Endothelial cell of umbilical vein (primary cell): ENCODE measurements at regions not wholly inside any gene's neighbourhood (a gene's known extent, or its start where the extent isn't known, plus 50 kb on each side); places are given as distances from the start of the nearest gene placed in this dataset.

Experiments used
- BruUV-seq: library from RNA; stranded (reverse); fragments of 400-500 nt; replicated peaks from 2 replicates; lab custom pipeline; 2021; lab: Mats Ljungman, UMichigan
- CTCF ChIA-PET: fragments of 300-600, 350-600 bp; sonication (Branson Sonifier 250); formaldehyde crosslinking; loops from one replicate; lab custom pipeline; 2021; ENCODE audit warnings: antibody characterized with exemption, inconsistent platforms; lab: Charles Lee
- POLR2A ChIA-PET: fragments of 300-600, 350-600 bp; sonication (Branson Sonifier 250); formaldehyde crosslinking; loops from one replicate; lab custom pipeline; 2021; ENCODE audit warnings: antibody characterized with exemption, inconsistent platforms; lab: Charles Lee
- DNase-seq: peaks from one replicate; pipeline ENCODE4 v3.0.0-alpha.2; 2011; ENCODE audit warnings: low read depth, low spot score
- FAIRE-seq: peaks from 2 replicates; lab custom pipeline; 2011; peaks lifted over from hg19 to GRCh38; lab: Jason Lieb, UNC
- H2AFZ ChIP-seq: 2 replicates; pipeline ENCODE4 v1.6.0; 2012; ENCODE audit warnings: low read depth, low read length, control low read depth, inconsistent platforms
- H3K27ac ChIP-seq: 2 replicates; pipeline ENCODE4 v1.5.1; 2011; ENCODE audit warnings: low read depth, mild to moderate bottlenecking, control low read depth, low read length, moderate library complexity; ENCODE audit not compliant: insufficient read depth
- H3K27me3 ChIP-seq, 2 experiments: 2 replicates each; pipeline versions ENCODE4 v1.6.0 to v1.6.1; 2011; ENCODE audit warnings: low read length in 2 of 2, mixed read lengths in 1 of 2; ENCODE audit not compliant: control insufficient read depth in 2 of 2, insufficient read depth in 2 of 2
- H3K36me3 ChIP-seq, 2 experiments: 2 replicates in 1 of 2; 3 replicates in 1 of 2; pipeline ENCODE4 v1.5.1; 2011; ENCODE audit warnings: low read length in 2 of 2, mild to moderate bottlenecking in 1 of 2, moderate library complexity in 1 of 2; ENCODE audit not compliant: control insufficient read depth in 2 of 2, insufficient read depth in 2 of 2; ENCODE audit errors: extremely low read depth in 1 of 2
- H3K4me1 ChIP-seq: 3 replicates; pipeline ENCODE4 v1.5.1; 2011; ENCODE audit warnings: mild to moderate bottlenecking, low read length; ENCODE audit not compliant: control insufficient read depth, insufficient read depth; ENCODE audit errors: extremely low read depth
- H3K4me2 ChIP-seq: 2 replicates; pipeline ENCODE4 v1.6.1; 2011; ENCODE audit warnings: low read length, control low read depth, mixed read lengths; ENCODE audit not compliant: insufficient read depth
- H3K4me3 ChIP-seq, 3 experiments: fragments of 200-600 bp in 1 of 3; sonication (generic), shearing (Covaris generic) in 1 of 3; replicated peaks in 1 of 3; 2 replicates each; pipeline ENCODE4 v1.5.1; 2011 to 2016; ENCODE audit warnings: control low read depth in 3 of 3, low read length in 3 of 3, mild to moderate bottlenecking in 2 of 3, inconsistent platforms in 1 of 3, low read depth in 1 of 3, moderate library complexity in 1 of 3; ENCODE audit not compliant: insufficient read depth in 1 of 3
- H3K79me2 ChIP-seq: 2 replicates; pipeline ENCODE4 v1.6.0; 2012; ENCODE audit warnings: low read length, inconsistent platforms; ENCODE audit not compliant: control insufficient read depth, insufficient read depth
- H3K9ac ChIP-seq: replicated peaks from 2 replicates; pipeline ENCODE3; 2011; ENCODE audit warnings: low read length, control low read depth; ENCODE audit not compliant: insufficient read depth; ENCODE audit errors: extremely low read depth
- H3K9me1 ChIP-seq: replicated peaks from 3 replicates; pipeline ENCODE4 v1.6.0; 2011; ENCODE audit warnings: mild to moderate bottlenecking, low read length; ENCODE audit not compliant: control insufficient read depth, insufficient read depth; ENCODE audit errors: extremely low read depth
- H3K9me3 ChIP-seq: replicated peaks from 2 replicates; pipeline ENCODE4 v1.5.1; 2012; ENCODE audit warnings: low read length, inconsistent platforms; ENCODE audit not compliant: control insufficient read depth, insufficient read depth
- H4K20me1 ChIP-seq: replicated peaks from 2 replicates; pipeline ENCODE3; 2011; ENCODE audit warnings: mild to moderate bottlenecking, low read length; ENCODE audit not compliant: control insufficient read depth, insufficient read depth; ENCODE audit errors: extremely low read depth
- EZH2 ChIP-seq: IDR thresholded peaks from 2 replicates; pipeline ENCODE4 v1.6.1; 2012; ENCODE audit warnings: borderline replicate concordance, low read depth, mild to moderate bottlenecking, moderate library complexity, low read length, inconsistent platforms; ENCODE audit not compliant: severe bottlenecking
- FOS ChIP-seq: IDR thresholded peaks from 2 replicates; pipeline ENCODE4 v1.6.1; 2011; ENCODE audit warnings: mild to moderate bottlenecking, low read length, moderate library complexity, borderline replicate concordance; ENCODE audit not compliant: insufficient read depth
- GATA2 ChIP-seq: IDR thresholded peaks from 2 replicates; pipeline ENCODE4 v1.7.0; 2011; ENCODE audit warnings: low read depth, mild to moderate bottlenecking, moderate library complexity, mixed read lengths, low read length; ENCODE audit not compliant: insufficient read length, insufficient read depth
- JUN ChIP-seq: IDR thresholded peaks from 2 replicates; pipeline ENCODE4 v1.6.1; 2011; ENCODE audit warnings: borderline replicate concordance, low read depth; ENCODE audit not compliant: insufficient read length, insufficient read depth
- MYC ChIP-seq: IDR thresholded peaks from one replicate; pipeline ENCODE4 v1.6.1; 2011; ENCODE audit warnings: mild to moderate bottlenecking, low read depth, low read length
- POLR2A ChIP-seq: IDR thresholded peaks from 2 replicates; pipeline ENCODE4 v1.6.1; 2012; ENCODE audit warnings: low read depth, mild to moderate bottlenecking, control low read depth, low read length
- POLR2AphosphoS5 ChIP-seq: IDR thresholded peaks from 2 replicates; pipeline ENCODE4 v1.6.1; 2012; ENCODE audit warnings: low read depth, mild to moderate bottlenecking, control low read depth, low read length, moderate library complexity; ENCODE audit not compliant: insufficient read depth
- dilution Hi-C: fragments of 300-500 bp; cut with MboI; formaldehyde crosslinking; loops from one replicate; pipeline ENCODE4 v1.15.0; 2019; ENCODE audit warnings: low sequenced_read_pairs; ENCODE audit not compliant: extremely low pct_ligation_motif_present
- intact Hi-C: fragments of 100-400 bp; cut with micrococcal nuclease; formaldehyde crosslinking; loops from one replicate; pipeline ENCODE4 v1.10.0; 2022
- TF ChIP-seq, protein P1 (sequence below), 2 donors: IDR thresholded peaks; 1 replicate in 1 of 2; 2 replicates in 1 of 2; pipeline ENCODE4 v1.5.1; 2011; ENCODE audit warnings: low read length in 2 of 2, mild to moderate bottlenecking in 2 of 2, moderate library complexity in 2 of 2, control low read depth in 1 of 2, inconsistent platforms in 1 of 2, low read depth in 1 of 2; ENCODE audit not compliant: insufficient read depth in 1 of 2; ENCODE audit errors: extremely low read depth in 1 of 2
- TF ChIP-seq, protein P2 (sequence below): IDR thresholded peaks from 2 replicates; pipeline ENCODE4 v1.6.1; 2011; ENCODE audit not compliant: insufficient read depth, insufficient read length

DNA sequence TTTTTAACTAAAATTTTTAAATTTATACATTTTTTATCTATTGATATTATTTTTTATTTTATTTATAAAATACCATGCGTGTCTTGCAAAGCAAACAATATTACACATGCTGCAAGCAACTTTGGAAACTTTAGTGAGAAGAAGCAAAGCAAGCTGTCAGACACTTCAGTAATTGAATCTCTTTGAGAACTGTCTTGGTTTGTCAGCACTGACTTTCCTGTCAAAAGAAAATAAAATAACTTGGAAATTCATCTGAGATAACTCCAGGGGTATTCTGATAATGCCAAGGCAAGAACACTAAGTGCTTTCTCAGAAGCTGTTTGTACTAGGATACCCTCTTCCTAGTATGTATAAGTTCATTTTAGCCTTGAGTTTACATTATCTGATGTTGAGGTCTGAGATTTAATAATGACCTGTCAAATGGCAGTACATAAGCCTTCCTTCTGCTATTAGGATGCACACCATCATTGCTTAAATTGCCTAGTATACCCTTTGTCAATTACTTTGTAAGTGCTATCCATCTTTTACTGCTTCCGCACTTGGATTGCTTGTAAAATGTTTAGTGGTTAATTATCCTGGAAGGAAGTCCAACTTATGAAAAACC lies 624.2 kb upstream of the AGA start:
- H3K27me3 ChIP-seq, result no peaks in the 10 kb centered on the region
- ChIA-PET POLR2A (no interaction called here), CTCF (no interaction called here)
- DNase-seq (no peak), FAIRE-seq (no peak)
- no peaks in the 10 kb centered on the region for H4K20me1 ChIP-seq
- no peak for TF ChIP-seq FOS
- no peak for TF ChIP-seq JUN
- no peak for TF ChIP-seq POLR2AphosphoS5
- TF ChIP-seq, protein P1, sequence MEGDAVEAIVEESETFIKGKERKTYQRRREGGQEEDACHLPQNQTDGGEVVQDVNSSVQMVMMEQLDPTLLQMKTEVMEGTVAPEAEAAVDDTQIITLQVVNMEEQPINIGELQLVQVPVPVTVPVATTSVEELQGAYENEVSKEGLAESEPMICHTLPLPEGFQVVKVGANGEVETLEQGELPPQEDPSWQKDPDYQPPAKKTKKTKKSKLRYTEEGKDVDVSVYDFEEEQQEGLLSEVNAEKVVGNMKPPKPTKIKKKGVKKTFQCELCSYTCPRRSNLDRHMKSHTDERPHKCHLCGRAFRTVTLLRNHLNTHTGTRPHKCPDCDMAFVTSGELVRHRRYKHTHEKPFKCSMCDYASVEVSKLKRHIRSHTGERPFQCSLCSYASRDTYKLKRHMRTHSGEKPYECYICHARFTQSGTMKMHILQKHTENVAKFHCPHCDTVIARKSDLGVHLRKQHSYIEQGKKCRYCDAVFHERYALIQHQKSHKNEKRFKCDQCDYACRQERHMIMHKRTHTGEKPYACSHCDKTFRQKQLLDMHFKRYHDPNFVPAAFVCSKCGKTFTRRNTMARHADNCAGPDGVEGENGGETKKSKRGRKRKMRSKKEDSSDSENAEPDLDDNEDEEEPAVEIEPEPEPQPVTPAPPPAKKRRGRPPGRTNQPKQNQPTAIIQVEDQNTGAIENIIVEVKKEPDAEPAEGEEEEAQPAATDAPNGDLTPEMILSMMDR (IDR thresholded peaks at IDR 0.05; ENCODE audit: extremely low read depth in 1 of 2, insufficient read depth in 1 of 2, low read depth in 1 of 2, low read length in 2 of 2), result no peak
- no peak for TF ChIP-seq POLR2A
- no peak for TF ChIP-seq EZH2
- no peak for TF ChIP-seq GATA2
- TF ChIP-seq, protein P2, sequence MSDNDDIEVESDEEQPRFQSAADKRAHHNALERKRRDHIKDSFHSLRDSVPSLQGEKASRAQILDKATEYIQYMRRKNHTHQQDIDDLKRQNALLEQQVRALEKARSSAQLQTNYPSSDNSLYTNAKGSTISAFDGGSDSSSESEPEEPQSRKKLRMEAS, result no peak
- TF ChIP-seq MYC, result no peak
- H2AFZ ChIP-seq, result no peak overlapping the region
- H3K27ac ChIP-seq, result no peak overlapping the region
- intact Hi-C loops, result no loop called here
- H3K79me2 ChIP-seq, result no peaks in the 10 kb centered on the region
- no peak overlapping the region for H3K4me2 ChIP-seq
- no peak overlapping the region for H3K9ac ChIP-seq
- dilution Hi-C loops, result no loop called here
- no TSS peak for BruUV-seq
- H3K9me3 ChIP-seq, result no peaks in the 10 kb centered on the region
- no peak overlapping the region for H3K4me3 ChIP-seq
- no peaks in the 10 kb centered on the region for H3K36me3 ChIP-seq
- H3K4me1 ChIP-seq, result no peaks in the 10 kb centered on the region
- no peaks in the 10 kb centered on the region for H3K9me1 ChIP-seq
